PC-9 (cell line): ENCODE measurements at regions not wholly inside any gene's neighbourhood (a gene's known extent, or its start where the extent isn't known, plus 50 kb on each side); places are given as distances from the start of the nearest gene placed in this dataset.

ENCODE experiments used
- BruUV-seq: library from RNA; stranded (reverse); fragments of 400-500 nt; replicated peaks from 2 replicates; lab custom pipeline; 2021; lab: Mats Ljungman, UMichigan
- CTCF ChIA-PET: fragments of 300-600 bp; sonication (Branson Sonifier 250); formaldehyde crosslinking; loops from one replicate; lab custom pipeline; 2022; ENCODE audit warnings: antibody characterized with exemption; lab: Charles Lee
- POLR2A ChIA-PET: fragments of 300-600 bp; sonication (Branson Sonifier 250); formaldehyde crosslinking; loops from one replicate; lab custom pipeline; 2022; ENCODE audit warnings: antibody characterized with exemption; ENCODE audit not compliant: unreplicated experiment; lab: Charles Lee
- DNase-seq, 2 experiments: peaks; one replicate each; pipeline versions ENCODE4 v3.0.0 to v3.0.0-alpha.2; 2015 to 2022; ENCODE audit warnings: mixed read lengths in 1 of 2
- H2AFZ ChIP-seq: fragments of 200-600 bp; sonication (generic); 2 replicates; pipeline ENCODE4 v1.8.1; 2017; ENCODE audit warnings: antibody characterized with exemption
- H3F3A ChIP-seq: fragments of 200-600 bp; sonication (generic); 2 replicates; pipeline ENCODE4 v1.8.1; 2017; ENCODE audit warnings: antibody characterized with exemption, mild to moderate bottlenecking, low read depth; ENCODE audit not compliant: insufficient read depth
- H3K27ac ChIP-seq: fragments of 200-600 bp; sonication (generic); 2 replicates; pipeline ENCODE4 v1.6.1; 2016; ENCODE audit warnings: mixed run types
- H3K27me3 ChIP-seq: fragments of 200-600 bp; sonication (generic); 2 replicates; pipeline ENCODE4 v1.6.1; 2016; ENCODE audit warnings: low read depth, mixed run types; ENCODE audit not compliant: insufficient read depth
- H3K36me3 ChIP-seq: fragments of 200-600 bp; sonication (generic); 2 replicates; pipeline ENCODE4 v1.6.1; 2016; ENCODE audit warnings: low read depth, mixed run types
- H3K4me1 ChIP-seq: fragments of 200-600 bp; sonication (generic); replicated peaks from 2 replicates; pipeline ENCODE4 v1.6.1; 2016; ENCODE audit warnings: mixed run types; ENCODE audit not compliant: insufficient read depth
- H3K4me2 ChIP-seq: fragments of 200-600 bp; sonication (generic); 2 replicates; pipeline ENCODE4 v1.6.1; 2017; ENCODE audit warnings: mixed run types
- H3K4me3 ChIP-seq: fragments of 200-600 bp; sonication (generic); 2 replicates; pipeline ENCODE4 v1.6.1; 2016; ENCODE audit warnings: mixed run types
- H3K79me2 ChIP-seq: fragments of 200-600 bp; sonication (generic); 2 replicates; pipeline ENCODE4 v1.6.1; 2017; ENCODE audit warnings: low read depth, mixed run types
- H3K9me2 ChIP-seq: fragments of 200-600 bp; sonication (generic); 2 replicates; pipeline ENCODE4 v1.8.1; 2017; ENCODE audit warnings: mild to moderate bottlenecking; ENCODE audit not compliant: insufficient read depth
- H3K9me3 ChIP-seq: fragments of 200-600 bp; sonication (generic); 2 replicates; pipeline ENCODE4 v1.8.1; 2016; ENCODE audit warnings: low read depth; ENCODE audit not compliant: insufficient read depth
- H4K20me1 ChIP-seq: fragments of 200-600 bp; sonication (generic); 2 replicates; pipeline ENCODE4 v1.8.1; 2017; ENCODE audit not compliant: insufficient read depth
- CTCF ChIP-seq: fragments of 200-600 bp; sonication (generic); conservative IDR thresholded peaks from 2 replicates; pipeline ENCODE4 v1.6.1; 2017; ENCODE audit warnings: mixed run types, antibody characterized with exemption, mild to moderate bottlenecking, moderate library complexity
- EZH2 ChIP-seq: fragments of 200-600 bp; sonication (generic); IDR thresholded peaks from 2 replicates; pipeline ENCODE4 v1.8.0; 2017; ENCODE audit warnings: antibody characterized with exemption, low read depth
- intact Hi-C: fragments of 100-400 bp; cut with micrococcal nuclease; formaldehyde crosslinking; loops from one replicate; pipeline ENCODE4 v1.10.0; 2022; ENCODE audit not compliant: unreplicated experiment

DNA sequence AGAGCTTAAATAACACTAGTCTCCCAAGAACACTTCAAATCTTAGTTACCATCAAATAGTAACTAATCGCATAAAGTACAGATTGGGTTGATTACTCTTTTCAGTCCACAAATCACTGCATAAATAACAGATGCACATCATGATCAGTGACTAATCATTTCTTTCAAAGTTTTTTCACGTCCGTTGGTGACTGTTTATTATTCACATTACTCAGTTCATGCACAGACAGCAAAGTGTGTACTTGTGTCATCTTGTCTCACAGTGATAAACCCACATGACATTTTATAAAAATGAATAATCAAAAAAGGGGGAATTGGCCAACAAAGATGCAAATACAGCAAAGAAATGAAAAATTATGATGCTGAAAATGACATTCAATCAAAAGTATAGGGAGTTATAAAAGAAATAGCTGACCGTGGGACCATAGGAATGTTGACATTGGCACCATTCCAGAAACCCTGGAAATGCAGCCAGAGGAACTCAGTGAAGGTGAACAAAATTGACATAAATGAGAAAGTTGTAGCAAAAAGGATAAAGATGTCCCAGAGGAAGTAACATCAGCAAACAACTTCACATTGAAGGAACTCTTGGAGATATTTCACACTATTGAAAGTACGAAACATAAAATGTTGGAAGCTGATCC lies 161.5 kb downstream of the SOX3 start:
- BruUV-seq = no TSS peak
- CTCF ChIA-PET = no interaction called here
- Histone ChIP-seq H3K27ac (no peak overlapping the region), H3K36me3 (no peaks in the 10 kb centered on the region), H4K20me1 (no peaks in the 10 kb centered on the region), H3K4me1 (no peaks in the 10 kb centered on the region), H3K4me2 (no peak overlapping the region), H3K4me3 (no peak overlapping the region), H3F3A (no peaks in the 10 kb centered on the region), H3K27me3 (no peaks in the 10 kb centered on the region), H3K9me3 (no peaks in the 10 kb centered on the region), H2AFZ (no peak overlapping the region), H3K9me2 (no peaks in the 10 kb centered on the region), H3K79me2 (no peaks in the 10 kb centered on the region)
- DNase-seq = no peak
- TF ChIP-seq EZH2 = no peak
- TF ChIP-seq CTCF = no peak
- POLR2A ChIA-PET = no interaction called here
- intact Hi-C loops = no loop called here

GRCh38 chrX:140342410-140342809 lies 162.5 kb downstream of the SOX3 start:
- TF ChIP-seq EZH2 (no peak), CTCF (no peak)
- Histone ChIP-seq H3F3A (no peaks in the 10 kb centered on the region), H3K79me2 (no peaks in the 10 kb centered on the region), H3K9me3 (no peaks in the 10 kb centered on the region), H3K27ac (no peak overlapping the region), H3K9me2 (no peaks in the 10 kb centered on the region), H2AFZ (no peak overlapping the region), H4K20me1 (no peaks in the 10 kb centered on the region), H3K27me3 (no peaks in the 10 kb centered on the region), H3K4me3 (no peak overlapping the region), H3K36me3 (no peaks in the 10 kb centered on the region), H3K4me2 (no peak overlapping the region), H3K4me1 (no peaks in the 10 kb centered on the region)
- intact Hi-C loops = no loop called here
- POLR2A ChIA-PET = no interaction called here
- no TSS peak for BruUV-seq
- CTCF ChIA-PET = no interaction called here
- no peak for DNase-seq

GRCh38 chrX:140337263-140337662 lies 167.6 kb downstream of the SOX3 start:
- no TSS peak for BruUV-seq
- Histone ChIP-seq H3K4me1 (no peaks in the 10 kb centered on the region), H3F3A (no peaks in the 10 kb centered on the region), H3K4me3 (no peak overlapping the region), H3K9me2 (no peaks in the 10 kb centered on the region), H2AFZ (no peak overlapping the region), H4K20me1 (no peaks in the 10 kb centered on the region), H3K36me3 (no peaks in the 10 kb centered on the region), H3K27me3 (no peaks in the 10 kb centered on the region), H3K79me2 (no peaks in the 10 kb centered on the region), H3K27ac (no peak overlapping the region), H3K4me2 (no peak overlapping the region), H3K9me3 (no peaks in the 10 kb centered on the region)
- no peak for DNase-seq
- ChIA-PET POLR2A (no interaction called here), CTCF (no interaction called here)
- intact Hi-C loops = no loop called here
- no peak for TF ChIP-seq EZH2
- no peak for TF ChIP-seq CTCF
